ENCODE measurements at regions not wholly inside any gene's neighbourhood (a gene's known extent, or its start where the extent isn't known, plus 50 kb on each side); places are given as distances from the start of the nearest gene placed in this dataset.

GRCh38 chr6:112526594-112526993 lies 179.5 kb downstream of the RFPL4B start:
- TF ChIP-seq RFX5 (IDR thresholded peaks at IDR 0.05; ENCODE audit: low read length) (no peak), GABPA (IDR thresholded peaks at IDR 0.05; ENCODE audit: low read depth) (no peak), CHD2 (IDR thresholded peaks at IDR 0.05; ENCODE audit: low read length, partially characterized antibody) (no peak), CTCF (IDR thresholded peaks at IDR 0.05) (no peak)

All from SK-N-SH (cell line).